ENCODE measurements at regions not wholly inside any gene's neighbourhood (a gene's known extent, or its start where the extent isn't known, plus 50 kb on each side); places are given as distances from the start of the nearest gene placed in this dataset.
A peak's percentile ranks its signal among the peaks of the same experiment; 100 is the strongest.

DNA sequence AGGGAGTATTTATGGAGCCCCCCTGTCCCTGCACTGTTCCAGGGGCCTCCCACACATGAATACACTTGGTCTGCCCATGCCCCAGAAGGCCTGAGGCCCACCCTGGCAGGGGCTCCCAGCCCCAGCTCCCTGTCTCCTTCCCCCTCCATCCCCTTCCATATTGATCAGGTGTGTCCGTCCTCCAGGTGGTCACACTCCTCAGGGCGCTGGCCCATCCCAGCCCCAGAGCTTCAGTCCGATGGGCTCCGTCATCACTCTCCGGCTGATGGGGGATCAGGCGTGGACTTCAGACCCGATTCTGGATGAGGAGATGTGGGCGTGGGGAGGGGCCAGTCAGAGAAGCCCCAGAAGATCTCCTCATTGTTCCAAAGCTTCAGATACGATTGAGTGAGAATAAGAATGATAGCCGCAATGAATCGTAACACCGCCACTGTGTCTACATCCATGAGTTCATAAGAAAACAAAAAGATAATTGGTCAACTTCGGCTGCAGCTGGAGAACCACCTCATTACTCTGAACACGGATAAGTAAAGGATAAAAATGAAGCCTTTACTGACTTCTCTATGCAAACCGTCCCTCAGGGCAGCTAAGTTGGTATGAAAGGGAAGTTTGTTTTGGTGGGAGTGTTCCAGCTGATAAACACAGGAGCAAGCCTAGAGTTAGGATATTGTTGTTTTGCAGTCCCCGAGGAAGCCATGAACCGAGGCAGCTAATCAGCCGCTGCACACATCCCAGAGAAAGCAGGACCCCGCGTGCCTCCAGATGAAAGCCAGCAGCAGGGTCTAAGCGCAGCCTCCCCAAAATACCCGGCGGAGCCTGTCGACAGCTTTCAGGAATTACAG lies 279.5 kb downstream of the NDUFA10 start:
- Histone ChIP-seq H3K4me3 (no peak overlapping the region), H3K9ac (no peak overlapping the region), H3K36me3 (no peaks in the 10 kb centered on the region), H4K20me1 (ENCODE audit: low read depth) (no peaks in the 10 kb centered on the region), H3K9me3 (ENCODE audit: low read depth) (no peaks in the 10 kb centered on the region), H3K27me3 (no peaks in the 10 kb centered on the region), H3K4me2 (no peak overlapping the region), H2AFZ (replicated peaks) (no peak overlapping the region), H3K27ac (no peak overlapping the region), H3F3A (ENCODE audit: low read depth) (no peaks in the 10 kb centered on the region), H3K79me2 (ENCODE audit: low read depth) (no peaks in the 10 kb centered on the region), H3K4me1 (peaks cover 17% of the 10 kb centered on the region)
- peak; percentile 36 for DNase-seq (ENCODE audit: low spot score)
- Mint-ChIP-seq H3K4me3 (no peak overlapping the region), H3K27ac (peak overlapping the region; percentile 81), H3K36me3 (no peaks in the 10 kb centered on the region), H3K9me3 (no peaks in the 10 kb centered on the region), H3K4me1 (peaks cover 11% of the 10 kb centered on the region), H3K27me3 (ENCODE audit: insufficient read depth, low read depth) (peaks cover 12% of the 10 kb centered on the region)
- TF ChIP-seq EZH2 (IDR thresholded peaks at IDR 0.05) (no peak), EZH2phosphoT487 (IDR thresholded peaks at IDR 0.05) (no peak)
- TF ChIP-seq, protein P1, sequence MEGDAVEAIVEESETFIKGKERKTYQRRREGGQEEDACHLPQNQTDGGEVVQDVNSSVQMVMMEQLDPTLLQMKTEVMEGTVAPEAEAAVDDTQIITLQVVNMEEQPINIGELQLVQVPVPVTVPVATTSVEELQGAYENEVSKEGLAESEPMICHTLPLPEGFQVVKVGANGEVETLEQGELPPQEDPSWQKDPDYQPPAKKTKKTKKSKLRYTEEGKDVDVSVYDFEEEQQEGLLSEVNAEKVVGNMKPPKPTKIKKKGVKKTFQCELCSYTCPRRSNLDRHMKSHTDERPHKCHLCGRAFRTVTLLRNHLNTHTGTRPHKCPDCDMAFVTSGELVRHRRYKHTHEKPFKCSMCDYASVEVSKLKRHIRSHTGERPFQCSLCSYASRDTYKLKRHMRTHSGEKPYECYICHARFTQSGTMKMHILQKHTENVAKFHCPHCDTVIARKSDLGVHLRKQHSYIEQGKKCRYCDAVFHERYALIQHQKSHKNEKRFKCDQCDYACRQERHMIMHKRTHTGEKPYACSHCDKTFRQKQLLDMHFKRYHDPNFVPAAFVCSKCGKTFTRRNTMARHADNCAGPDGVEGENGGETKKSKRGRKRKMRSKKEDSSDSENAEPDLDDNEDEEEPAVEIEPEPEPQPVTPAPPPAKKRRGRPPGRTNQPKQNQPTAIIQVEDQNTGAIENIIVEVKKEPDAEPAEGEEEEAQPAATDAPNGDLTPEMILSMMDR (IDR thresholded peaks at IDR 0.05): no peak

DNA sequence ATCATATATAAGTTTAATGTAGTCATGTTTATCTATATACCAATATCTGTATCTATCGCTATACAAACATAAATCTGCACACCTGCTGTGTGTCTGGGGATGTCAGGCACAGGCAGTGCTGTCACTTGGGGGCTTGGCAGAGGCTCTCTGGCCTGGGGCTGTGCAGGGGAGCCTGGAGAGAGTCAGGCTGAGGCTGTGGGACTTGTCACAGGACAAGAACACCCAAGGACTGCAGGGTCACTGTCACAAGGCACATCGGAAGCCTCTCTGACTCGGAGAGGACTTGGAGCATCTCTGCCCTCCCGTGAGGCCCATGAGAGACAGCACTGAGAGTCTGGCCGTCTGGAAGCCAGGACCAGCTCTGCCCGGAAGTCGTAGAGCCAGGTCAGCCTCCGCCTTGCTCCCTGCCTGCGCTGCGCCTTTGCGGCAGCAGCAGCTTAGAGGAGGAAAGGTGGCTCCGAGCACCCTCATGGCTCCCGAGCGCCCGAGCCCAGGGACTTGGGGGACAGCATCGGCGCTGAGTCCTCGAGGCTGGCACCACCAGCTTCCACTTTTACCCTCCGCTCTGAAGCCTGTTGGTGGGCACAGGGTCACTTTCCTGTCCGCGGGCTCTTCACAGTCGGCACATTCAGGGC lies 280.3 kb downstream of the NDUFA10 start:
- Mint-ChIP-seq H3K4me3 (no peak overlapping the region), H3K4me1 (peaks cover 11% of the 10 kb centered on the region), H3K9me3 (no peaks in the 10 kb centered on the region), H3K36me3 (no peaks in the 10 kb centered on the region), H3K27me3 (ENCODE audit: insufficient read depth, low read depth) (peaks cover 12% of the 10 kb centered on the region), H3K27ac (no peak overlapping the region)
- H4K20me1 ChIP-seq (ENCODE audit: low read depth): no peaks in the 10 kb centered on the region
- H3K27me3 ChIP-seq: no peaks in the 10 kb centered on the region
- H3K36me3 ChIP-seq: no peaks in the 10 kb centered on the region
- no peaks in the 10 kb centered on the region for H3K79me2 ChIP-seq (ENCODE audit: low read depth)
- no peak overlapping the region for H2AFZ ChIP-seq (replicated peaks)
- H3K4me2 ChIP-seq: no peak overlapping the region
- H3K4me1 ChIP-seq: peaks cover 17% of the 10 kb centered on the region
- DNase-seq (ENCODE audit: low spot score): no peak
- H3K9me3 ChIP-seq (ENCODE audit: low read depth): no peaks in the 10 kb centered on the region
- H3K27ac ChIP-seq: no peak overlapping the region
- no peak overlapping the region for H3K4me3 ChIP-seq
- TF ChIP-seq EZH2phosphoT487 (IDR thresholded peaks at IDR 0.05) (no peak), EZH2 (IDR thresholded peaks at IDR 0.05) (no peak)
- TF ChIP-seq, protein P1 (IDR thresholded peaks at IDR 0.05): no peak
- H3K9ac ChIP-seq: no peak overlapping the region
- no peaks in the 10 kb centered on the region for H3F3A ChIP-seq (ENCODE audit: low read depth)

DNA sequence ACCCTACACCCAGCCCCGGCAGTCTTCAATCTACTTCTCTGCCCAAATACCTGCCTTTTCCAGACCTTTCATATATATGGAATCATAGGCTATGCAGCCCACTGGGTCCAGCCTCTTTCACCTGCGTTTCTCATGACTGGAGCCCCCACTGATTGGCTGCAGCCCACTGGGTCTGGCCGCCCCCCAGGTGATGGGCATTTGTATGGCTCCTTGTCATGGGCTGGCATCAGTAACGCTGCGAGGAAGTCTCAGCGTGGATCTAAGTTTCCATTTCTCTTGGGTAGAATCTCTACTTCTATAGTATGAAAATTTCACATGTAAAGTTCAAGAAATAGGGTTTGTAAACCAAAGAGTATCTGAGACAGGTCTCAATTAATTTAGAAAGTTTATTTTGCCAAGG lies 281.9 kb downstream of the NDUFA10 start:
- Histone ChIP-seq H3K36me3 (no peaks in the 10 kb centered on the region), H3K79me2 (ENCODE audit: low read depth) (no peaks in the 10 kb centered on the region), H3F3A (ENCODE audit: low read depth) (no peaks in the 10 kb centered on the region), H3K4me1 (peaks cover 13% of the 10 kb centered on the region), H3K9ac (no peak overlapping the region), H3K9me3 (ENCODE audit: low read depth) (no peaks in the 10 kb centered on the region), H3K4me3 (no peak overlapping the region), H2AFZ (replicated peaks) (no peak overlapping the region), H3K4me2 (no peak overlapping the region), H3K27me3 (no peaks in the 10 kb centered on the region), H3K27ac (no peak overlapping the region), H4K20me1 (ENCODE audit: low read depth) (no peaks in the 10 kb centered on the region)
- DNase-seq (ENCODE audit: low spot score): no peak
- TF ChIP-seq EZH2phosphoT487 (IDR thresholded peaks at IDR 0.05) (no peak), EZH2 (IDR thresholded peaks at IDR 0.05) (no peak)
- TF ChIP-seq, protein P1 (IDR thresholded peaks at IDR 0.05): no peak
- Mint-ChIP-seq H3K4me3 (no peak overlapping the region), H3K9me3 (no peaks in the 10 kb centered on the region), H3K27me3 (ENCODE audit: insufficient read depth, low read depth) (peaks cover 12% of the 10 kb centered on the region), H3K36me3 (no peaks in the 10 kb centered on the region), H3K4me1 (peaks cover 11% of the 10 kb centered on the region), H3K27ac (no peak overlapping the region)

Measured in neural progenitor cell (in vitro differentiated cells).